ENCODE measurements at regions not wholly inside any gene's neighbourhood (a gene's known extent, or its start where the extent isn't known, plus 50 kb on each side); places are given as distances from the start of the nearest gene placed in this dataset.

DNA sequence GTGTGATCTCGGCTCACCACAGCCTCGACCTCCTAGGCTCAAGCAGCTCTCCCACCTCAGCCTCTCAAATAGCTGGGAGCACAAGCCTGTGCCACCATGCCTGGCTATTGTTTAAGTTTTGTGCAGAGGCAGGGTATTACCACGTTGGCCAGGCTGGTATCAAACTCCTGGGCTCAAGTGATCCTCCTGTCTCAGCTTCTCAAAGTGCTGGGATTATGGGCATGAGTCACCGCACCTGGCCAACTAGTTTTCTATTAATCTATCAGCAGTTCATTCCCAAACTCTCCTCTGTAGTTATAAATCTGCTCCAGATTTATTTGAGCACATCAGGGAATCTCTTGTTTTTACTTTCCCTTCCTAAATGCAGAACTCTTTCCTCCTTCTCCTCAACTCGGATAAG lies 443.8 kb downstream of the PRDM2 start:
- POLR2A ChIA-PET (ENCODE audit: partially characterized antibody), result no interaction called here
- H3K4me1 ChIP-seq (ENCODE audit: insufficient read depth, low read length), result no peaks in the 10 kb centered on the region
- H3K36me3 Mint-ChIP-seq, result no peaks in the 10 kb centered on the region
- no peaks in the 10 kb centered on the region for H3K36me3 ChIP-seq (ENCODE audit: insufficient read depth, low read length)
- peaks cover 0 to 1% of the 10 kb centered on the region in 2 donors for H3K27me3 Mint-ChIP-seq
- CTCF ChIA-PET (ENCODE audit: partially characterized antibody), result no interaction called here
- H3K4me3 ChIP-seq (ENCODE audit: low read length in 2 of 2), result no peak overlapping the region
- H3K9me3 Mint-ChIP-seq, result peaks cover 0 to 4% (median 0%) of the 10 kb centered on the region in 8 donors
- H3K9me3 ChIP-seq (ENCODE audit: control insufficient read depth in 1 of 2, low read length in 2 of 2), result no peaks in the 10 kb centered on the region
- H3K4me1 Mint-ChIP-seq, result no peaks in the 10 kb centered on the region
- H3K27me3 ChIP-seq (ENCODE audit: insufficient read depth, low read length), result no peaks in the 10 kb centered on the region
- no peak overlapping the region for H3K4me3 Mint-ChIP-seq
- no peak overlapping the region for H3K27ac ChIP-seq (ENCODE audit: low read depth, low read length)
- H3K27ac Mint-ChIP-seq, result no peak overlapping the region
- DNase-seq, result no peak
- intact Hi-C loops (cut with micrococcal nuclease), result no loop called here

DNA sequence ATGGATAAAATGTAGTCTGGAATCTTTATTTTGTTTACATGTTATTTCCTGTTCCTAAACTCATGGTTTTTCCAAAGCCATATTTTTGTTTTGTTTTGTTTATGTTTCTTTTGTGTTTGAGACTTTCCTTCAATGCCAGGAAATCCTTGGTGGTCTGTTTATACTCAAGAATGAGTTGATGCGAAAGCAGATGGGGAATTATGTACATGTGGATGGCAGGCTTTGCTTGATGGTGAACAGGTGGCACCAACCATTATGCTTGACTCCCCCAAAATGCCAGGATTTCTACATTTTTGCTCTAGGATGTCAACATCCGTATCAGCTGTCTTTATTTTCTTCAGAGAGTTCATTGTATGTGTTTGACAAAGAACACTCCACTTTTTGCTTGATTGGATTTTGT lies 448.5 kb downstream of the PRDM2 start:
- H3K27me3 ChIP-seq (ENCODE audit: insufficient read depth, low read length), result no peaks in the 10 kb centered on the region
- Mint-ChIP-seq H3K27me3 (peaks cover 0 to 1% of the 10 kb centered on the region in 2 donors), H3K27ac (no peak overlapping the region), H3K9me3 (peaks cover 0 to 4% (median 0%) of the 10 kb centered on the region in 8 donors), H3K4me3 (no peak overlapping the region), H3K4me1 (no peaks in the 10 kb centered on the region), H3K36me3 (no peaks in the 10 kb centered on the region)
- H3K9me3 ChIP-seq (ENCODE audit: control insufficient read depth in 1 of 2, low read length in 2 of 2), result no peaks in the 10 kb centered on the region
- DNase-seq, result no peak
- ChIA-PET CTCF (ENCODE audit: partially characterized antibody) (no interaction called here), POLR2A (ENCODE audit: partially characterized antibody) (no interaction called here)
- intact Hi-C loops (cut with micrococcal nuclease), result no loop called here
- no peaks in the 10 kb centered on the region for H3K36me3 ChIP-seq (ENCODE audit: insufficient read depth, low read length)
- no peak overlapping the region for H3K4me3 ChIP-seq (ENCODE audit: low read length in 2 of 2)
- no peak overlapping the region for H3K27ac ChIP-seq (ENCODE audit: low read depth, low read length)
- no peaks in the 10 kb centered on the region for H3K4me1 ChIP-seq (ENCODE audit: insufficient read depth, low read length)

DNA sequence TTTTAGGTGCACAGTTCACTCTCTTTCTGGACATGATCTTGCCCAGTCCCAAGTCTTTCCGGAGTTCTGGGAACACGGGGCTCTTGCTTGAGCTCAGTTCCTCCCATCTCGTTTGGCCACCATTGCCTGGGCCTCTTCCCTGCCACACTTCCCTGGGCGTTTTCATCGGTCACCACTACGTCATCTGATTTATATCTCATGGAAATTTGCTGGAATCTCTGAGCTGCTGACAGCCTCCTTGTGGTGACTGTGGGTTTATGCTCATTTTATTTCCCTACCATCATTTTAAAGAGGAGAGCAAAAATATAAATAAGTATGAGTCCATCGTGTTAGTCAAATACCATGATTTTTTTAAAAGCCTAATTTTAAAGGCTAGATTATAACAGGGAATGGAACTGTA lies 449.1 kb upstream of the KAZN start:
- Histone ChIP-seq H3K27me3 (ENCODE audit: insufficient read depth, low read length) (no peaks in the 10 kb centered on the region), H3K27ac (ENCODE audit: low read depth, low read length) (no peak overlapping the region), H3K4me3 (ENCODE audit: low read length in 2 of 2) (no peak overlapping the region), H3K9me3 (ENCODE audit: control insufficient read depth in 1 of 2, low read length in 2 of 2) (no peaks in the 10 kb centered on the region), H3K4me1 (ENCODE audit: insufficient read depth, low read length) (no peaks in the 10 kb centered on the region), H3K36me3 (ENCODE audit: insufficient read depth, low read length) (no peaks in the 10 kb centered on the region)
- intact Hi-C loops (cut with micrococcal nuclease), result no loop called here
- ChIA-PET POLR2A (ENCODE audit: partially characterized antibody) (no interaction called here), CTCF (ENCODE audit: partially characterized antibody) (no interaction called here)
- Mint-ChIP-seq H3K4me1 (no peaks in the 10 kb centered on the region), H3K27me3 (peaks cover 0 to 1% of the 10 kb centered on the region in 2 donors), H3K27ac (no peak overlapping the region), H3K4me3 (no peak overlapping the region), H3K9me3 (peaks cover 0 to 4% (median 0%) of the 10 kb centered on the region in 8 donors), H3K36me3 (no peaks in the 10 kb centered on the region)
- DNase-seq, result no peak

DNA sequence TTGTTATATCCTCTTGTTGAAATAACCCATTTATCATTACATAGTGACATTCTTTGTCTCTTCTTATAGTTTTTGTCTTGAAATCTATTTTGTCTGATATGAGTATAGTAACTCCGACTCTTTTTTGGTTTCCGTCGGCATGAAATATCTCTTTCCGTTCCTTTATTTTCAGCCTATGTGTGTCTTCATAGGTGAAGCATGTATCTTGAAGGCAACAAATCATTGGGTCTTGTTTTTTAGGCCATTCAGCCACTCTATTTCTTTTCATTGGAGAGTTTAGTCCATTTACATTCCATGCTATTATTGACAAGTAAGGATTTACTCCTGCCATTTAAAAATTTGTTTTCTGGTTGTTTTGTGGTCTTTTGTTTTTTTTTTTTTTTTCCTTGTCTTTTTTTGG lies 441.9 kb upstream of the KAZN start:
- peaks cover 0 to 32% (median 26%) of the 10 kb centered on the region in 8 donors for H3K9me3 Mint-ChIP-seq

DNA sequence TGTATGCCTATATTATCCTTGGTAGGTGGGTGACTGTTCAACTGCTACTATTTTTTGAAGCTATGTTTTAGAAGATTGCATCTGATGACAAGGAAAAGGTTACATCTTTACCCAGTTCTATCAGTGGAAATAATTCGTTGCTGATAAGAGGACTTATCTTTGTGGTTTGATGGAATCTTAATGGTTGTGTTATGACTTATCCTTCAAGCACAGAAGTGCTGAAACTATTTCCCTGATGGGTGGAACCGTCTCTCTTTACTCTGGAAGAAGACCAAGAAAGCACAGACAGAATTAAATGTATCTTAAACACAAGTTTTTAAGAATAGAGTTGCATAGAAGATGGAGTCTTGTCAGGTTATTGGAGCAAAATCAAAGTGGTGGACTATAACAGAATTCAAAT lies 437.7 kb upstream of the KAZN start:
- ChIA-PET CTCF (ENCODE audit: partially characterized antibody) (no interaction called here), POLR2A (ENCODE audit: partially characterized antibody) (no interaction called here)
- Histone ChIP-seq H3K36me3 (ENCODE audit: insufficient read depth, low read length) (no peaks in the 10 kb centered on the region), H3K9me3 (ENCODE audit: control insufficient read depth in 1 of 2, low read length in 2 of 2) (no peaks in the 10 kb centered on the region), H3K27me3 (ENCODE audit: insufficient read depth, low read length) (peaks cover 3% of the 10 kb centered on the region), H3K4me3 (ENCODE audit: low read length in 2 of 2) (no peak overlapping the region), H3K4me1 (ENCODE audit: insufficient read depth, low read length) (no peaks in the 10 kb centered on the region), H3K27ac (ENCODE audit: low read depth, low read length) (no peak overlapping the region)
- peaks cover 0 to 1% of the 10 kb centered on the region in 2 donors for H3K27me3 Mint-ChIP-seq
- H3K36me3 Mint-ChIP-seq, result peaks cover 0 to 3% of the 10 kb centered on the region in 2 donors
- DNase-seq, result no peak
- H3K27ac Mint-ChIP-seq, result no peak overlapping the region
- no peak overlapping the region for H3K4me3 Mint-ChIP-seq
- no peaks in the 10 kb centered on the region for H3K4me1 Mint-ChIP-seq
- intact Hi-C loops (cut with micrococcal nuclease), result no loop called here
- H3K9me3 Mint-ChIP-seq, result peaks cover 0 to 44% (median 34%) of the 10 kb centered on the region in 8 donors

More for the DNA sequence above, 441.9 kb upstream of the KAZN start:
- Histone ChIP-seq H3K27ac (ENCODE audit: low read depth, low read length) (no peak overlapping the region), H3K36me3 (ENCODE audit: insufficient read depth, low read length) (no peaks in the 10 kb centered on the region), H3K4me3 (ENCODE audit: low read length in 2 of 2) (no peak overlapping the region), H3K9me3 (ENCODE audit: control insufficient read depth in 1 of 2, low read length in 2 of 2) (no peaks in the 10 kb centered on the region), H3K27me3 (ENCODE audit: insufficient read depth, low read length) (no peaks in the 10 kb centered on the region), H3K4me1 (ENCODE audit: insufficient read depth, low read length) (no peaks in the 10 kb centered on the region)
- Mint-ChIP-seq H3K27ac (no peak overlapping the region), H3K36me3 (no peaks in the 10 kb centered on the region), H3K4me1 (no peaks in the 10 kb centered on the region), H3K27me3 (peaks cover 0 to 1% of the 10 kb centered on the region in 2 donors), H3K4me3 (no peak overlapping the region)
- ChIA-PET CTCF (ENCODE audit: partially characterized antibody) (no interaction called here), POLR2A (ENCODE audit: partially characterized antibody) (no interaction called here)
- intact Hi-C loops (cut with micrococcal nuclease), result no loop called here
- DNase-seq, result no peak

DNA sequence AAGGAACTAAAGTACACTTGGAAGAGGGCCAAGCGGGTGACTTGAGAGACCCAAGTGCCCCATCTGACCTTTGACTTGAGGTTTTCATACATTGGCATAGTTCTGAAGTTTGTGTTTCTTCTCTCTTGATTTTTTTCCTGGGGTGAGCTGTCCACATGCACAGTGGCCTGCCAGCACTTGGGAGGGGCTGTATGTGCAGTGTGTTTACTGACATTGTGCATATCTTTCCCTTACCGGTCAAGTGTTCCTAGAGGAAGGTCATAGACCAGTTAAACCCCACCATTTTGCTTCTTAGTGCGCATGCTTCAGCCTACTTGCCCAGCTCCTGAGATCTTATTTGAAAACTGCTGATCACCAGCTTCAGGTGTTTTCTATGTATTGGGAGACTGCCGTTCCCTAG lies 435.2 kb upstream of the KAZN start:
- H3K36me3 Mint-ChIP-seq, result peaks cover 0 to 3% of the 10 kb centered on the region in 2 donors
- CTCF ChIA-PET (ENCODE audit: partially characterized antibody), result no interaction called here
- H3K27ac ChIP-seq (ENCODE audit: low read depth, low read length), result no peak overlapping the region

DNA sequence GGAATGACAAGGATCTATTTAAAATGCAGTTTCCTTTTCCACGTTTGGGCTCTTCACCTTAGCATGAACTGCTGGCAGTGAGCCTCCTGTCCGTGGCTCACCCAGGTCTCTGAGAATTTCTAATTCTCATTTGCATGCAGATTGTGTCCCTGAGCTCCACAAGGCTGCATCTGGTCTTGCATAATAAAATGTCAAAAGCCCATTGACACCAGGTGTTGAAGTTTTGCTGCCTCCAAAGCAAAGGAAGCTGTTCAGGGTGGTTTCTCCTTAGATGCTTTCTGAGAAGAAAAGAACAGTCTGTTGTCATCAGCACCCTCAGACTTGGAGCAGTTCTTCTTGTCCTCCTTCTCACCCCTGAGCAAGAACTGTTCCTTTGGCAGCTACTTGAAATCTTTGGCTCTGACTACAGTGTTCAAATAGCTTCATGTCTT lies 433.1 kb upstream of the KAZN start:
- no peaks in the 10 kb centered on the region for H3K4me1 ChIP-seq (ENCODE audit: insufficient read depth, low read length)
- no peaks in the 10 kb centered on the region for H3K9me3 ChIP-seq (ENCODE audit: control insufficient read depth in 1 of 2, low read length in 2 of 2)
- no peak overlapping the region for H3K27ac Mint-ChIP-seq
- POLR2A ChIA-PET (ENCODE audit: partially characterized antibody), result no interaction called here
- DNase-seq, result no peak
- CTCF ChIA-PET (ENCODE audit: partially characterized antibody), result no interaction called here
- H3K4me1 Mint-ChIP-seq, result no peaks in the 10 kb centered on the region
- no peak overlapping the region for H3K4me3 Mint-ChIP-seq
- peaks cover 3% of the 10 kb centered on the region for H3K27me3 ChIP-seq (ENCODE audit: insufficient read depth, low read length)
- H3K9me3 Mint-ChIP-seq, result peaks cover 0 to 24% (median 11%) of the 10 kb centered on the region in 8 donors
- H3K27me3 Mint-ChIP-seq, result peaks cover 0 to 11% of the 10 kb centered on the region in 2 donors
- no peak overlapping the region for H3K4me3 ChIP-seq (ENCODE audit: low read length in 2 of 2)
- intact Hi-C loops (cut with micrococcal nuclease), result no loop called here
- H3K36me3 Mint-ChIP-seq, result peaks cover 0 to 3% of the 10 kb centered on the region in 2 donors
- no peak overlapping the region for H3K27ac ChIP-seq (ENCODE audit: low read depth, low read length)
- H3K36me3 ChIP-seq (ENCODE audit: insufficient read depth, low read length), result no peaks in the 10 kb centered on the region

More for the DNA sequence above, 435.2 kb upstream of the KAZN start:
- Histone ChIP-seq H3K36me3 (ENCODE audit: insufficient read depth, low read length) (no peaks in the 10 kb centered on the region), H3K4me3 (ENCODE audit: low read length in 2 of 2) (no peak overlapping the region), H3K27me3 (ENCODE audit: insufficient read depth, low read length) (peaks cover 3% of the 10 kb centered on the region), H3K9me3 (ENCODE audit: control insufficient read depth in 1 of 2, low read length in 2 of 2) (no peaks in the 10 kb centered on the region), H3K4me1 (ENCODE audit: insufficient read depth, low read length) (no peaks in the 10 kb centered on the region)
- peaks cover 0 to 31% (median 16%) of the 10 kb centered on the region in 8 donors for H3K9me3 Mint-ChIP-seq
- DNase-seq, result no peak
- H3K27me3 Mint-ChIP-seq, result peaks cover 1 to 5% of the 10 kb centered on the region in 2 donors
- no peaks in the 10 kb centered on the region for H3K4me1 Mint-ChIP-seq
- H3K27ac Mint-ChIP-seq, result no peak overlapping the region
- intact Hi-C loops (cut with micrococcal nuclease), result no loop called here
- POLR2A ChIA-PET (ENCODE audit: partially characterized antibody), result no interaction called here
- no peak overlapping the region for H3K4me3 Mint-ChIP-seq

DNA sequence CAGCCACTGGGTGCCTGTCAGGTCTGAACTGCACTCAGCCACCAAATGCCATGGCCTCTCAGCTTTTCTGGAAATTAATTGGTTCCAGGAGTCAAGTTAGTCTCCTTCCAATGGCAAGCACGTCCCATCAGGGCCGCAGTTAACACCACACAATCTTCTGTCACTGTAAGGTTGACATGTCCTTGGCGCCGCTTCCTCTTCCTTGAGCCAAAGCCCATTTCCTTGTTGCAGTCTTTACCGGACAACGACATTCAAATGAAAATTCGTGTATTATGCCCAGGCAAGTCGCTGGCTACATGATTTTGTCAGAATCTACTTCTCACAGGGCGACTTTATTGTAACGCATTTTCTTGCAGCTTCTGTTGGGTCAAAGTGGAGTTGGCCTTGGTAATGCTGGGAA lies 430.6 kb upstream of the KAZN start:
- POLR2A ChIA-PET (ENCODE audit: partially characterized antibody), result no interaction called here
- Histone ChIP-seq H3K4me1 (ENCODE audit: insufficient read depth, low read length) (no peaks in the 10 kb centered on the region), H3K9me3 (ENCODE audit: control insufficient read depth in 1 of 2, low read length in 2 of 2) (no peaks in the 10 kb centered on the region), H3K36me3 (ENCODE audit: insufficient read depth, low read length) (no peaks in the 10 kb centered on the region), H3K4me3 (ENCODE audit: low read length in 2 of 2) (no peak overlapping the region), H3K27me3 (ENCODE audit: insufficient read depth, low read length) (peaks cover 3% of the 10 kb centered on the region), H3K27ac (ENCODE audit: low read depth, low read length) (no peak overlapping the region)
- Mint-ChIP-seq H3K4me1 (no peaks in the 10 kb centered on the region), H3K4me3 (no peak overlapping the region), H3K27me3 (peaks cover 1 to 12% of the 10 kb centered on the region in 2 donors), H3K27ac (no peak overlapping the region), H3K36me3 (peaks cover 0 to 3% of the 10 kb centered on the region in 2 donors), H3K9me3 (peaks cover 0 to 17% (median 10%) of the 10 kb centered on the region in 8 donors)
- DNase-seq, result no peak
- CTCF ChIA-PET (ENCODE audit: partially characterized antibody), result no interaction called here
- intact Hi-C loops (cut with micrococcal nuclease), result no loop called here
